ENCODE measurements at regions not wholly inside any gene's neighbourhood (a gene's known extent, or its start where the extent isn't known, plus 50 kb on each side); places are given as distances from the start of the nearest gene placed in this dataset.

DNA sequence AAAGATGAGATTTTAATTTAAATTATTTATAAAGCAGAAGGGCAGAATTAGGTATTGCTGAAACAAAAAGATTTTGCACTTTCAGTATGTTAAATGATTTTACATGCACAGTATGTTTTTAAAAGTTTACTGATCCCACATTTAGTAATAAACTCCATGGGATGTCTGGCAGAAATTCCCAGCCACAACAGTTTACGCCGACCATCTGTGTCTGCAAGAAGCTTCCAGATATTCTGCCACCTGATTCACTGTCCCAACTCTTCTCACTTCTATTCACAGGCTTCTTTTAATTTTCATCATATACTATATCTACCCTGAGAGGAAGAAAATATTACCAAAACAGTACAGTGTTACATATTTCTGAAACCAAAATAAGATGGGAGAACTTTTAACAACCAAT lies 115.8 kb upstream of the IQCM start:
- DNase-seq: no peak

DNA sequence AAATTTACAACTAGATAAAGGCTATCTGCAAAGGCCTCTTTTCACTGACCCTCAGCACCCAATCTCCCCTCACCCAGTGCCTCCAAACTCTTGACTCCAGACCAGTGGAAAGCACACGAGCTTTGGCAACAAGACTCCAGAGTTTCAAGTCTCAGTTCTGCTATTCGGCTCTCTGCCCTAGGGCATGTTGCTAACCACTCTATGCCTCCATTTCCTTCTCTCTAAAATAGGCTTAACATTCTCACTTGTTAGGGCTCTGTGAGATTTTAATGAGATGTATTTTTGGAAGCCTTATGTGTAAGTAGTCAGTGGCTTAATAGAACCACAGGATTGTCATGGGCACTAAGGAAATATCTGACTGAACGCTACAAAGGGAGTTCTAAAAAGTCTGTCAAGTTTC lies 116.5 kb upstream of the IQCM start:
- no peak for DNase-seq

DNA sequence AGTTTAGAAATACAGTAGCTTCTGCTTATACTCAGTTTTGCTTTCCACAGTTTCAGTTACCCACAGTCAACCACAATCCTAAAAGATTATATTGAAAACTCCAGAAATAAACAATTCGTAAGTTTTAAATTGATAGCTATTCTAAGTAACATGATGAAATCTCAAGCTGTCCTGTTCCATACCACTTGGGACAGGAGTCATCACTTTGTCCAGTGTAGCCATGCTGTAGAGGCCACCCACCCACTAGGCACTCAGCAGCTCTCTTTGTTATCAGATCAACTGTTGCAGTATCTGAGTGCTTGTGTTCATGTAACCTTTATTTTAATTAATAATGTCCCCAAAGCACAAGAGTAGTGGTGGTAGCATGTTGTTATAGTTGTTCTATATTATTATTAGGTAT lies 117.5 kb upstream of the IQCM start:
- DNase-seq: no peak

DNA sequence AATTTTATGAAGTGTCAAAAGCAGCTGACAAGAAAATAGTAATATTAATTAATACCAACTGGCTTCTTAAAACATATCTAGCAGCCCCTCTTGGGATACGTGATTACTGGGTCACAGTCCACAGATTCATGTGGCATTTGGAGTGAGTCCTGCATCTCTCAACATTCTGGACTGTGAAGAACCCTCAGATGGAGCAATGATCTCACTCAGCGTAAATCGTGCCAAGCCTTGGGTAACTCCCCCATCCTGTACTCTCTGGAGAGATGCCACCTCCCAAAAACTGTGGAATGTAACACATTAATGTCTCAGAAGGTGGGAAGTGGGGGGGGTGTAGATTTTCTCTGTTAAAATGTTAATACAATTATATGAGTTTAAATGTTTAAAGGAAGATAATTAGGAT lies 118.2 kb upstream of the IQCM start:
- no peak for DNase-seq

DNA sequence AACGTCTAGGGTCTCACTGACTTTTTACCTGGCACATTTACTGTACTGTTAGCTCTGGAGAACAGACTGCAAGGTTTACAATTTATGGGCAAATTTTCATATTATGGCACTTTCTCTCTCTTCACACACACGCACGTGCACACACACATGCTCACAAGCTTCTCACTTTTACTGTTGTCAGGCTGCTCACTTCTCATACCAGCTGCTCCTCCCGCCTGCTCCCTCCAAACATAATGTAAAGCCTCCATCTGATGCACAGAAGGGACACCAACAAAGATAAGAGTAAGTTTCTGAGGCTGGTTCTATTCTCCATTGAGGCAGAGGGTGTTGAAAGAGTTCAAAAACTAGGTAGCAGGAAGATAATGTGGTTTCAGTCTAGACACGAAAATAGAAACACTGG lies 128.9 kb upstream of the DCLK2 start:
- DNase-seq: no peak

DNA sequence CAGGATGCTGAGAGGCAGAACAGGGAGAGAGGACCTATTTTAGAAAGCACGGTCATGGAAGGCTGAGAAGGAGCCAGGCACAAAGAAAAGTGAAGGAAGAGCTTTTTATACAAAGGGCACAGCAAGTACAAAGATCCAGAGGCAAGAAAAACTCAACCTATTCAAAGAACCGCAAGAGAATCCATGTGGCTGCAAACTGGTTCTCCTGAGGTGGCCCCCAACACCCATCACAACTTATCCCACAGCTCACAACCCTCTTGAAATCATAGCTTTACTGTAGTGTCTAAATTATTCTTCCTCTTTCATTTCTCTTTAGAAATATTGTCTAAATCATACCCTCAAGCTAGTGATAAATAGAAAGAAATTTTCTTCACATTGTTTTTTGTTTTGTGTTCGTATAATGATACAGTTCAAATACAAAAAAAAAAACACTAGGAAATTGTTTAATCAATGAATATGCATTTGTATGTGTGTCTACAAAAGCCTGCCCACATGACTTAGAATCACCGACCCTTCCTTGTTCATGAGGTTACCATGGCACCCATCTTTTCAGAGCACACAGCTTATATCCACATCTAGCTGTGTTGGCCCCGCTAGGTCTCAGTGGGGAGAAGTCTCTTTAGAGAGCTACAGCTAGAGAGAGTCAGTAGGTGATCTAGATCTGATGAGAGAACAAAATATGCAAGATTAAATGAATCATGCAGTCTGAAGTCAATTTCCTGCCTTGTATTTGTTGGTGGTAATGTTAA lies 126.9 kb upstream of the DCLK2 start:
- no peak for DNase-seq

DNA sequence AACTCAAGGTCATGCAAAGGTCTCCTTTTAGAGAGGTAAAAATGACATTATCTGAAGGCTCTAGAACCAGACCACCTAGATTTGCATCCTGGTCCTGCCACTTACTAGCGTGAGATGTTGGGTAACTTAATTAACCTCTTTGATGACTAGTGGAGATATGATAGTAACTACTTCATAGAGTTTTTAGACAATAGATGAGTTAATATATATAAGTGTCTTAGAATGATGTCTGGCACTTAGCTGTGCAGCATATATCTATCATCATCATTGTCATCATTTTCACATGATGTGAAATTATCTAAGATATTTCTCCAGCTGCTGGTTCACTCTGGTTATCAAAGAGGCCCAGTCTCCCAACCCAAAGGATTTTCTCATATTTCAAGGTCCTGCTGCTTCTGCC lies 126.1 kb upstream of the DCLK2 start:
- no peak for DNase-seq

DNA sequence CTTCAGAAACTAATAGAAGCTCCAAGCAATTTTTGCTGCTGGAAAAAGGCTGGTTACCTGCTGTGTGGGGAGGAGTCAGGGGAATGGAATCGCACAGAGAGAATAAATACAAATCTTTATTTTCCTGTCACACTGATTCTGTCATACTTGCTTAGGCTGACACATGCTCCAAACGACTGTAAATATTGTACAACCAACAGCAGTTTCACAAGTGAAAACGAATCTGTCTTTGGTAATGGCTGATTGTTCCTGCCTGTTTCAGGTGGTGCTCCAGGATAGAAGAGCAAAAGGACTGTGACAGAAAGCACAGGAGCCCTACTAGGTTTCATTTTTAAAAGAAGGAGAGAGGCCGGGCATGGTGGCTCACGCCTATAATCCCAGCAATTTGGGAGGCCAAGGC lies 125.5 kb upstream of the DCLK2 start:
- DNase-seq: no peak

DNA sequence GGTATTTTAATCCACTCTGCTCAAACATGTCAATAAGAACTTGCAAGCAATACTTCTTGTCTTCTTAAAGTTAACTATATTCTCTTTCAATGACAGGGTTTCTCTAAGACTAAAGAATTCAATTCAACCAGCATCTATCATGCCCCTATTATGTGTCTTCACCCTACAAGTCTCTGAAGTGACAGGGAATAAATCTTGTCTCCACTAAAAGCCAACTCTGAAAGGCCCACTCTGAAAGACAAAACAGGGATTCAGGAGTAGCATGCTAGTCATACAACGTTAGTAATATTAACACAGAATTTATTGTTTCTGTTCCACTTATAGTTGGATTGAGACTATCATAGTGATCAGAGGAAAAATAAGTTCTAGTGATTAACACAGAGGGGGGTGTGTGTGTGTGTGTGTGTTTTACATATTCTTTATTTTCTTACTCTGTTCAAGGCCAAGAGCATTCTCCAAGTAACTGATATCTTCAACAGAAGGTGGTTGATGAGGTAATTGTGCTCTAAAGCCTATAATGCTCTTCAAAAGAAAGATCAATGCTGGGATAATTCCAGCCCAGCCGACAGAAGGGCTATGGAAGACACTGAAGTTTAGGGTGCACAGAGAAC lies 122.4 kb upstream of the DCLK2 start:
- no peak for DNase-seq

DNA sequence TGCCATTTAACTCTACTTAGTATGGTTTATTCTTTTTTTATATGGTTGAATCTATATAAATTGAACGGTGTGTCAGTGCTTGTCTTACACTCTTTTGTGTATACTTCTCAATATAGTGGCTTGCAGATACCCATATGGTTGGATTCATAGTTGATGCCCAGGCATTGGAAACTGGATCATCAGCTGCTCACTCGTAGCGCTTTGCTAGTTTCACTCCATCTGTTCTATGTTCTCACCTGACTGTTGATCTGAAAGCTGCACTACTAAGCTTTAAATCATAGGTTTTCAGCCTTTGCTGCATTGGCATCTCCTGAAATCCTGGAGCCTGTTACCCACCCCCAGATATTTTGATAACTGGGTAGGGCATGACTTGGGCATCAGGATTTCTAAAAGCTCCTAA lies 121.6 kb upstream of the DCLK2 start:
- DNase-seq: no peak

DNA sequence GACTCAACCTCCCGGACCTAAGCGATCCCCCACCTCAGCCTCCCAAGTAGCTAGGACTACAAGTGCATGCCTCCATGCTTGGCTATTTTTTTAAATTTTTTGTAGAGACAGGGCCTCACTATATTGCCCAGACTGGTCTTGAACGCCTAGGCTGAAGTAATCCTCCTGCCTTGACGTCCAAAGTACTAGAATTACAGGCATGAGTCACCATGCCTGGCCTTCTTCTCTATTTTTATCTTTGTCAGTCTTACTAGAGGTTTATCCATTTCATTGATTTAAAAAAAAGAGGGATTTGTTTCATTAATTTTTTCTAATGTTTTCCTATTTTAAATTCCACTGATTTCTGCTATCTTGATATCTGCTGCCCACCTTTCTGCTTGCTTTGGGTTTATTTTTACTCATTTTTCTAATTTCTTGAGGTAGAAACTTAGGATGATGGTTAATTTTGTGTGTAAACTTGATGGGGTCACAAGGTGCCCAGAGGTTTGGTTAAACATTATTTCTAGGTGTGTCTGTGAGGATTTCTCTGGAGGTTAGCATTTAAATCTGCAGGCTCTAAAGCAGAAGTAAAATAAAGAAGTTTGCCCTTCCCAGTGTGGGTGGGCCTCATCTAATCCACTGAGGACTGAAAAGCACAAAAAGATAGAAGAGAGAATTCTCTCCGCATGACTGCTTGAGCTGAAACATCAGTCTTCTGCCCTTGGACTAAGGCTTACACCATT lies 116.2 kb upstream of the DCLK2 start:
- DNase-seq: no peak

DNA sequence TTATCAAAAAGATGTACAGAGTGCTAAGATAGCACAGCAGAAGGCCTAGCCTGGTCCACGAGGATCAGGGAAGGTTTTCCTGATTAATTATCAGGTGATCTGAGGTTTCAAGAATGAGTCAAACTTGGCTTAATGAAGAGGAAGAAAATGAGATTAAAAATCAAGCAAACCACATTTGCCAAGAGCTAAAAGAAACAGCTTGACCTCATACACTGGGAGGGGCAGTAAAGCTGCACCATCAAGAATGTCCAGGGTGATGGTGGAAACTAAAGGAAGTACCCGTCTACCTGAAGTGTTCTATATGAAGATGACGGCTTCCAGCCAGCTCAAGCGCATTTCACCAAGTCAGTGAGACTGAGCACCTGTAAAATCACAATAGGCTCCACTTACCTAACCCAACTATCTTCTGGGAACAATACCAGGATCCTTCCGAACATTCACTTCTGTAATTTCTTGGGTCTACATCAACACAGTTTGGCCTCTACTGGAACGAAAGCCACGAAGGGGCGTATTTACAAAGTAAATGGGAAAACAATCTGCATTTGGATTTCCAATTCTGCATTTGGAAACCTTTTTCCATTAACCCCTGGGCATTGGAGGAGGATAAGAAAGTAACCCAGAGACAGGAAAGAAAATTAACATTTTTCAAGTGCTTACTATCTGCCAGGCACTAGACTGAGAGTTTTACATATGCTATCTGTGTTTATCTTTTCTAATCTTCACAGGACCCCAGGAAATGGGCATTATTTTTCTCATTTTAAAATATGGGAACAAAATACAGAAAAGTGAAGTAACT lies 114.0 kb upstream of the DCLK2 start:
- no peak for DNase-seq

DNA sequence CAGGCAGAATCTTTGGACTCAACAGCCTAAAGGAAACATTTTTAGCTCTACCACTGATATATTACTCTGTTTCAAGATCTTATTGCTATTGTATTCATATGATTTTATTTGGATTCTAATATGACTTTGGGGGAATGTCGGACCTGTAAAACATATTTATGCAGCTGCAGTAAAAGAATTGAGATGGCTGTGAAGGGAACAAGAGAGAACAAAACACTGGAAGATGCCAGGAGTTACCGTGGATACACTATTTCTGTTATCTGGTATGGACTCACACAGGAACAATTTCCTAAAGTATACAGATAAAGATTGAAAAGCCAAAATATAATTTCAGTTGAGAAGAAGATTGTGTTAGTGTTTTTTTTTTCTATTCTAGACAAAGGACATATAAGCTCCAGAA lies 113.0 kb upstream of the DCLK2 start:
- no peak for DNase-seq

DNA sequence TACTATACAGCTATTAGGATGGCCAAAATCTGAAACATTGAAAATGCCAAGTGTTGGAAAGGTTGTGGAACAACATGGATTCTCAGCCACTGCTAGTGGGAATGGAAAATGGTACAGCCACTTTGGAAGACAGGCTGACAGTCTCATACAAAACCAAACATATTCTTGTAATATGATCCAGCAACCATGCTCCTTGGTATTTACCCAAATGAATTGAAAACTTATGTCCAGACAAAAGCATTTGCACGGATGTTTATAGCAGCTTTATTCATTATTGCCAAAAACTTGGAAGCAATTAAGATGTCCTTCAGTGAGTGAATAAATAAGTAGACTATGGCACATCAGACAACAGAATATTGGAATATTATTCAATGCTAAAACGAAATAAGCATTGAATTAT lies 105.8 kb upstream of the DCLK2 start:
- no peak for DNase-seq

DNA sequence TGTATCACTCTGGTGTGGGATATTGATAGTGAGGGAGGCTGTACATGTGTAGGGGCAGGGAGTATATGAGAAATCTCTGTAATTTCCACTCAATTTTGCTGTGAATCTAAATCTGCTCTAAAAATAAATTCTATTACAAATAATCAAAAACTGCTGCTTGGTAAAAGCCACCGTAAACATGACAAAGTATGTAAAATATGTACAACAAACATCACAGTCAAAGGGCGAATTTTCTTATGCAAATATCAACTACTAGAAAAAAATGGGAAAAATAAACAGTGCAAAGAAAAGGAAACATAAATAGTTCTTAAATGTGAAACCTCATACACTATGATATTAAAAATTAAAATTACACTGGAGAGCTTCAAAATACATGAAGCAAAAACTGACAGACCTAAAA lies 105.1 kb upstream of the DCLK2 start:
- no peak for DNase-seq

DNA sequence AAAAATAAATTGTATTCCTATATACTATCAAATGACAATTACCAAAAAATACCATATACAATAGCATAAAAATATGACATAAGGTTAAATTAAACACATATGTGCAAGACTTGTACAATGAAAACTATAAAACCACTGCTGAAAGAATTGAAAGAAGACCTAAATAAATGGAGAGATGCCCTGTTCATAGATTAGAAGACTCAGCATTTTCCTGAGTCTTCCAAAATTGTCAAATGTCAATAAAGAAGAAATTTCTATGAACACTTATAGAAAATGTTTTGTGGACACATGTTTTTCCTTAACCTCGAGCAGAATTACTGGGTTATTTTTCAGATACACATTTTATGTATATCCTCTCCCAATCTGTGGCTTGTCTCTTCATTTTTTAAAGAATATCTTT lies 103.1 kb upstream of the DCLK2 start:
- no peak for DNase-seq

DNA sequence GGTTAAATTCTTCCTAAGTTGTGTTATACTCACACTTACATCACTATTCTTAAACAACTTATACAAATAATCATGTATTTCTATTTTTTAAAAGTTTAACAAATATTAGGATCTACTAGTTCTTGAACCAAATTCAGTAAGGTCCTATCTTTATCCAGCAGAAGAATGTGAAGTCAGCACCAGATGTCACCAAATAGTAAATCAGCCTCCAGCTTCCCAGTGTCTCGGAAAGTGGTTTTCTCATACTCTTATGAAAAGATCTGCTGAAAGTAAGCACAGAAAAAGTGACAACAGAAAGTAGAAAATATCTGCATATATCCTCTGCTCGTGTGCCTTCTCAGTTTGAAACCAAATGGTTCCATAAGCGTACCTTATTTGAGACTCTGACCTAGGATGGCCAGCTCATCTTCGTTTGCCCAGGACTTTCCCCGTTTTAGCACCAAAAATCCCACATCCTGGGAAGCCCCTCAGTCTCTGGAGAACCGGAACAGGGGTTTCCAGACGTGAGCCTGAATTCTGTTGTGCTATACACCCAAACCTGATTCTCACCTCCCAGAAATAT lies 98.0 kb upstream of the DCLK2 start:
- DNase-seq: no peak

DNA sequence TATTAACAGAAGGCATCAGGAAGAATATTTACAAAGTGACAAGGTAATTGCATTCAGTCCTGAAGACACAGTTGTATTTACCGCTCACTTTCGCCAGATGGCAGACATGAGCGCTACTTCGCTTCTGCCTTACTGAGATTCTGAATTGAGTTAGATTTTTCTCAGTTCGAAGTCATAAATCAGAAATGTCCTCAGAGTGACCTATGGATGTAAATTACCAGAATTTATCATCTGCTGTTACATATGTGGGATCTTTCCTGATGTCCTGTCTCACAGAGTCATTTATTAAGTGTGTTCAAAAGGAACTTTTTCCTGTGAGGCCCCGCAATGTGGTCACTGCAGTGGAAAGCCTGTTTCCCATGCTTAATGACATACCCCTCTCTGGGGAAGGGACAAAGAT lies 97.3 kb upstream of the DCLK2 start:
- peak; percentile 39 for DNase-seq

DNA sequence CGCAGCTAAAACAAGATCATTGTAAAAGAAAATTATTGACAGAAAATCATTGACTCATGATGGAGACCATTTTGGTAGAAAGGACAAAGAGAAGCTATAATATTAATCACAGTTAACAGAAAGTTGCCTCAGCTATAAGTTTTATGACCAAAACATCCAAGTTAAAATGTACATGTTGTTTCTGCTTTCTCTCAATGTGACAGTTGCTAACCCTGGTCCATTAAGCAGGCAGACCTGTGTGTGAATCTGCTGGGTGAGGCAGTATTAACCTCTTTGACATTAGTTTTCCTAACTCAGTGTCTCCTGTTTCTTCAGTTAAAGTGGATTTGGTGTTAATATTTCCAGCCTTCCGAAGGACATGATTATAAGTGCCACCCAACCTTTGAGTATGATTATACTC lies 94.8 kb upstream of the DCLK2 start:
- no peak for DNase-seq

DNA sequence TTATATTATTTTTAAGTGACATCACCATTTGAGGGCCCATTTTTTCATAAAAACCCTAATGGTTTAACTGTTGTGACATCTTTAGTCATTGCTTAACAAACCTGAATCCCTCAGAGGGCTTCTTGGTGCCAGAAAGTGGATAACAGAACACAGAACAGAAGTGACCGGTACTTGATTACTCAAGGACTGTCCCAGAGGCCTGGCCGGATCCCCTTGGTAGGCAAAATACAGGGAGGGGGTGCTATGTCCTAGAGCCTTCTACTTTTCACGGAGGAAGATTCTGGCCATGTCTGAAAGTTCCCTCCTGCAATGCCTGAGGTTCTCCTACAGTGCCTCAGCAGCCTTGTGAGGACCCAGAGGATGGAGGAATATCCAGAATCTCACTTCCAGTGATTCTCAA lies 94.3 kb upstream of the DCLK2 start:
- no peak for DNase-seq

DNA sequence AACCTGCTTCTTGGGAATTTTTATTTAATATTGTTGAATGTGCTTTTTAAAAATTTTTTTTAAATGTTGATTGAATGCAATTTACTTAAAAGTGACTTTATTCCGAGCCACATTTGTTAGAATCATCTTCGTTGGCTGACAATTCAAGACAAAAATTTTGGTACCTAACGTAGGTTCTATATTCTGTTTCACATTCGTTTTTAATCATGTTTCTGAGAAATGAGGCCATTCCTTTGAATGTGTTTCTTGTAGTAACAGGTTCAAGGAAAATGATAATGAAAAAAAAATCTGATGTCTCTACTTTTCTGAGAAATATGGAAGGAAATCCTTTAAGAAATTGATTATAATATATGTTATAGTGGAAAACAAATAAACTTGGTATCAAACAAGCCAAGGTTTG lies 92.3 kb upstream of the DCLK2 start:
- no peak for DNase-seq

DNA sequence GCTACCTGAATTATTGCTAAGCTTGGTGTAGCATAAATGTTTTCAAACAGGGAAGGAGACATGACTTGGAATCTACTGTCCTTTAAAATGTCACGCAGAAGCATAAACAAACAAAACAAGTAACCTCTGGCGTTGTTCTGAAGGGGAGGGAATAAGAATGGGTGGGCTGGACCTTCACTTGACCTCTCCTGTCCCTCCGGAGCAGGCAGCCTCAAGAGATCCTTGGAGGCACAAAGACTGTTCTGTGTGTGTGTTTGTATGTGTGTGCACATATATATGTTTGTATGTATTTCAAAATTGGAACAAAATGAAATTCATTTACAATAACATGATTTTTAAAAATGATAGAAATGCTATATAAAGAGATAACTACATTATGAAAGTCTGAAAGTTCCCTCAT lies 91.3 kb upstream of the DCLK2 start:
- no peak for DNase-seq

DNA sequence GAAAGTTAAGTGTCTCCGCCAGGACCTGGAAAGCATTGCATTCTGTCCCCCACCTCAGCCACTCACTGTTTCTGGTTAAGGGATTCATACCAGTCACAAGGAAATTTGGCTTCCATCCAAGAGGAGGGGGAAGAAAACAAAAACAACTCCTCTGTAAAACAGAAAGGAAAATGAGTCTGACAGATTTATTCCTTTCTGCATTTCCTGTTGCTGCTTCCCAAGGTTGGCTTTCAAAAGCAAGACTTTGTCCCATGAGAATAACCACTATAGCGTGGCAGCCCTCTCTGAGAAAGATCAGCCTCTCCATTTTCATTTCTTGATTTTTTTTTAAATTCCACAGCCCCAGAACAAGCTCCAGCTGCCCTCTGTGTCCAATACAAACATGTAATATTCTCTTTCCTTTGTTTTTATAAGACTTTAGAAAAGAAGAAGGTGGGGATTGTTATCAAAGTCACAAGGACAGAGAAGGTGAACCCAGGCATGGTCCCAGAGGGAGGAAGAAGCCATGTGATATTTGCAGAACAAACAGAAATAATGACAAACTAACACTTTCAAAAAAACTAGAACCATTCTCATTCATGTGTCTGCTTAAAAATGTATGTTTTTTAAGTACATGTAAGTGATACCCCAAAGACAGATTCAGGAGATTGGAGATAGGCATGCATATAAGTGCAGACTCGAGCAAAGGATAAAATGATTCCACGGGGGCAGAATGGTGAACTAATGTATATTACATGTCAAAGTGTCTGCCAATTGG lies 90.7 kb upstream of the DCLK2 start:
- DNase-seq: no peak
